ENCODE measurements at regions not wholly inside any gene's neighbourhood (a gene's known extent, or its start where the extent isn't known, plus 50 kb on each side); places are given as distances from the start of the nearest gene placed in this dataset.

DNA sequence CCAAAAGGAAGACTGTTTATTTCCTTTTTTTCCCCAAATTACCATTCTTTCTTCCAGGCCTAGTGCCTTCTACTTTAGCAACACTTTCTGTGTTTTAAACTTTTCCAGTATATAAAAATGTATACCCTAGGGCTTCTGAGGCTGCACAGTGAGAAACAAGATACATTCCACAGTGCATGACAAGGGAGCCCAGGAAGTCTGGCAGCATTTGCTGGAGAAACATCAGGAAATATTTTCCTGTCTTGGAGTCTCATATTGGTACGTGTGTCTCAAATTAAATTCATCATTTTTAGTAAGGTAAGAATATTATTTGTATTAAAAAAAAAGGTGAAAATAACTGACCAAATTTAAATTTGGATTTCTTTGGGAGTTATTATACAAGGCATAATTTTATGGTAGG, 662.6 kb downstream of the RFPL4B start:
- POLR2A ChIA-PET = no interaction called here
- ATAC-seq (no peak), FAIRE-seq (no peak), DNase-seq (ENCODE audit: low read depth in 1 of 2, low spot score in 1 of 2) (no peak)
- TF ChIP-seq MYC (IDR thresholded peaks at IDR 0.05; ENCODE audit: borderline replicate concordance, low read length) (no peak), RCOR1 (IDR thresholded peaks at IDR 0.05; ENCODE audit: low read depth, low read length) (no peak)
- H3K4me2 ChIP-seq = no peak overlapping the region
- H3K27ac ChIP-seq = no peak overlapping the region
- no peaks in the 10 kb centered on the region for H3K9me3 ChIP-seq
- no peak overlapping the region for H3K4me3 ChIP-seq
- H3K4me1 ChIP-seq = no peaks in the 10 kb centered on the region
- CTCF ChIA-PET = interaction anchor here (1.2 kb wide), 1 partner anchor 12 kb away, joined by 3 read pairs; no protein-coding TSS in a partner anchor
- 80% methylated on average over 1 of the region's 1 CpG for WGBS (ENCODE audit: missing lambda C conversion rate)

DNA sequence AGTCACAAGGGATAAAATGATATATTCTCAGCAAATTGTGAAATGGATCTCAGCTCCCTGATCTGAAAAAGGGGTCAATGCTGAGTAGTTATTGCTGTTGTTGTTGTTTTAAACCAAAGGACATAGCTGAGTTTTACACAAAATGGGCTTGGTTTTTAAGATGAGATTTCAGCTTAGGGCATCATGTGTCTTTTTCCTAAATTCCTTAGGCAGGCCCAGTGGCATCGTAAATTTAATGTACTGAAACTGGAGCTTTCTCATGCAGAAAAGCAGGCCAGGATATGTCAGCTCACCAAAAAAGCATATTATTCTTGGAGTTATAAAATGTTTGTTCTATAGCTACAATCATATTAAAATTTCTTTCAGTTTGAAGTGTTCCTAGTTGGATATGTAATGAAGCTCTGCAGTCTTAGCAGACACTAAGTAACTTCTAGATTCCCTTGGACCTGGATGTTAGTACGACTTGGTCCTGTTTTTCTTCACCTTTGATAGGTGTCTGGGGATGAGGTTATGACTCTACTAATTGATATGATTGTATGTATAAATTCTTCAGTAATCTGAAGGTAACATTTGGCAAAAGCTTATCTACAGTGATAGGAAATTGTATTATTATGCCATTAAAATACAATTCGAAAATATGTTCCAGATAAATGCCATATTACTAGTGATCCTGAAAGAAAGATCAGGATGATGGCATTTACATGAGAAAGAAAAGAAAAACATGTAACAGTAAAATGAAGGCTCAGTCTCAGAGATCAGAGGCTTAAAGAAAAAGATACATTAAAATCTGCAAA, 663.3 kb downstream of the RFPL4B start:
- H3K4me1 ChIP-seq = no peaks in the 10 kb centered on the region
- ChIA-PET POLR2A (no interaction called here), CTCF (interaction anchor here (1.2 kb wide), 1 partner anchor 11 kb away, joined by 3 read pairs; no protein-coding TSS in a partner anchor)
- no peak for FAIRE-seq
- TF ChIP-seq, protein P1, sequence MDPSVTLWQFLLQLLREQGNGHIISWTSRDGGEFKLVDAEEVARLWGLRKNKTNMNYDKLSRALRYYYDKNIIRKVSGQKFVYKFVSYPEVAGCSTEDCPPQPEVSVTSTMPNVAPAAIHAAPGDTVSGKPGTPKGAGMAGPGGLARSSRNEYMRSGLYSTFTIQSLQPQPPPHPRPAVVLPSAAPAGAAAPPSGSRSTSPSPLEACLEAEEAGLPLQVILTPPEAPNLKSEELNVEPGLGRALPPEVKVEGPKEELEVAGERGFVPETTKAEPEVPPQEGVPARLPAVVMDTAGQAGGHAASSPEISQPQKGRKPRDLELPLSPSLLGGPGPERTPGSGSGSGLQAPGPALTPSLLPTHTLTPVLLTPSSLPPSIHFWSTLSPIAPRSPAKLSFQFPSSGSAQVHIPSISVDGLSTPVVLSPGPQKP (IDR thresholded peaks at IDR 0.05; ENCODE audit: low read depth, low read length) = no peak
- TF ChIP-seq RFX5 (IDR thresholded peaks at IDR 0.05) = no peak
- TF ChIP-seq CEBPB (IDR thresholded peaks at IDR 0.05) = no peak
- no peak for TF ChIP-seq JUNB (IDR thresholded peaks at IDR 0.05)
- TF ChIP-seq, protein P2, sequence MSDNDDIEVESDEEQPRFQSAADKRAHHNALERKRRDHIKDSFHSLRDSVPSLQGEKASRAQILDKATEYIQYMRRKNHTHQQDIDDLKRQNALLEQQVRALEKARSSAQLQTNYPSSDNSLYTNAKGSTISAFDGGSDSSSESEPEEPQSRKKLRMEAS (IDR thresholded peaks at IDR 0.05) = no peak
- no peak for TF ChIP-seq CBX2 (IDR thresholded peaks at IDR 0.05; ENCODE audit: borderline replicate concordance, low read depth)
- no peak for TF ChIP-seq MAZ (IDR thresholded peaks at IDR 0.05; ENCODE audit: borderline replicate concordance, low read depth, low read length)
- TF ChIP-seq NPAS2 (CRISPR knock-in tag; IDR thresholded peaks at IDR 0.05; ENCODE audit: borderline replicate concordance) = no peak
- TF ChIP-seq, protein P3, sequence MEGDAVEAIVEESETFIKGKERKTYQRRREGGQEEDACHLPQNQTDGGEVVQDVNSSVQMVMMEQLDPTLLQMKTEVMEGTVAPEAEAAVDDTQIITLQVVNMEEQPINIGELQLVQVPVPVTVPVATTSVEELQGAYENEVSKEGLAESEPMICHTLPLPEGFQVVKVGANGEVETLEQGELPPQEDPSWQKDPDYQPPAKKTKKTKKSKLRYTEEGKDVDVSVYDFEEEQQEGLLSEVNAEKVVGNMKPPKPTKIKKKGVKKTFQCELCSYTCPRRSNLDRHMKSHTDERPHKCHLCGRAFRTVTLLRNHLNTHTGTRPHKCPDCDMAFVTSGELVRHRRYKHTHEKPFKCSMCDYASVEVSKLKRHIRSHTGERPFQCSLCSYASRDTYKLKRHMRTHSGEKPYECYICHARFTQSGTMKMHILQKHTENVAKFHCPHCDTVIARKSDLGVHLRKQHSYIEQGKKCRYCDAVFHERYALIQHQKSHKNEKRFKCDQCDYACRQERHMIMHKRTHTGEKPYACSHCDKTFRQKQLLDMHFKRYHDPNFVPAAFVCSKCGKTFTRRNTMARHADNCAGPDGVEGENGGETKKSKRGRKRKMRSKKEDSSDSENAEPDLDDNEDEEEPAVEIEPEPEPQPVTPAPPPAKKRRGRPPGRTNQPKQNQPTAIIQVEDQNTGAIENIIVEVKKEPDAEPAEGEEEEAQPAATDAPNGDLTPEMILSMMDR (IDR thresholded peaks at IDR 0.05) = no peak
- TF ChIP-seq CBX8 (IDR thresholded peaks at IDR 0.05) = no peak
- DNase-seq (ENCODE audit: low read depth in 1 of 2, low spot score in 1 of 2) = no peak
- no peak overlapping the region for H3K4me2 ChIP-seq
- 70% methylated on average over 3 of the region's 3 CpGs for WGBS (ENCODE audit: missing lambda C conversion rate)
- ATAC-seq = no peak
- H3K27ac ChIP-seq = no peak overlapping the region
- H3K4me3 ChIP-seq = no peak overlapping the region
- H3K9me3 ChIP-seq = no peaks in the 10 kb centered on the region

DNA sequence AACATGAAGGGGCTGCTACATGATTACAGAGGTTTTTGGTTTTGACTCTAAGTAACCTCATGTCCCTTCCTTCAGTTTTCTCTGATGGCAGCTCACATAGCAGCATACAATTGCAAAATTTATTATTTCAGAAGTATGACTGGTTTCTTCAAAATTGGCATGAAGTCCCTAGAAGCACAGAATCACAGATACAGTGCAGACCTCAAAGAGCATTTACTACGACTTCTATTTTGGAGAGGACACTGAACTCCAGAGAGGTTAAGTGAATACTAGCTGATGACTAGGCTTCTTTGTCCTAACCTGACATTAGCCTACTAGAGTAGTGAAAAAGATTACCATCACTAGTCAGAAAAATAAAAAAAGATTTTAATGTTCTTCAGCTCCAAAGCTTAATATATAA, 664.3 kb downstream of the RFPL4B start:
- ATAC-seq (no peak), FAIRE-seq (no peak), DNase-seq (ENCODE audit: low read depth in 1 of 2, low spot score in 1 of 2) (no peak)
- Histone ChIP-seq H3K27ac (no peak overlapping the region), H3K4me1 (no peaks in the 10 kb centered on the region), H3K9me3 (no peaks in the 10 kb centered on the region), H3K4me3 (no peak overlapping the region), H3K4me2 (no peak overlapping the region)
- CTCF ChIA-PET = no interaction called here
- POLR2A ChIA-PET = interaction anchor here (0.6 kb wide), 1 partner anchor 24 kb away, joined by 3 read pairs; no protein-coding TSS in a partner anchor
- 0% methylated on average over 1 of the region's 1 CpG for WGBS (ENCODE audit: missing lambda C conversion rate)
- TF ChIP-seq NPAS2 (CRISPR knock-in tag; IDR thresholded peaks at IDR 0.05; ENCODE audit: borderline replicate concordance) = no peak
- TF ChIP-seq TFCP2L1 (CRISPR knock-in tag; IDR thresholded peaks at IDR 0.05) = no peak
- TF ChIP-seq KDM5A (IDR thresholded peaks at IDR 0.05) = no peak
- TF ChIP-seq PHF8 (IDR thresholded peaks at IDR 0.05; ENCODE audit: borderline replicate concordance, low read depth) = no peak
- TF ChIP-seq HOXB5 (CRISPR knock-in tag; IDR thresholded peaks at IDR 0.05) = no peak
- TF ChIP-seq GATA3 (IDR thresholded peaks at IDR 0.05; ENCODE audit: borderline replicate concordance) = no peak
- TF ChIP-seq EHF (CRISPR knock-in tag; IDR thresholded peaks at IDR 0.05) = no peak
- TF ChIP-seq, protein P4, sequence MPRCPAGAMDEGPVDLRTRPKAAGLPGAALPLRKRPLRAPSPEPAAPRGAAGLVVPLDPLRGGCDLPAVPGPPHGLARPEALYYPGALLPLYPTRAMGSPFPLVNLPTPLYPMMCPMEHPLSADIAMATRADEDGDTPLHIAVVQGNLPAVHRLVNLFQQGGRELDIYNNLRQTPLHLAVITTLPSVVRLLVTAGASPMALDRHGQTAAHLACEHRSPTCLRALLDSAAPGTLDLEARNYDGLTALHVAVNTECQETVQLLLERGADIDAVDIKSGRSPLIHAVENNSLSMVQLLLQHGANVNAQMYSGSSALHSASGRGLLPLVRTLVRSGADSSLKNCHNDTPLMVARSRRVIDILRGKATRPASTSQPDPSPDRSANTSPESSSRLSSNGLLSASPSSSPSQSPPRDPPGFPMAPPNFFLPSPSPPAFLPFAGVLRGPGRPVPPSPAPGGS (IDR thresholded peaks at IDR 0.05) = no peak
- TF ChIP-seq, protein P5, sequence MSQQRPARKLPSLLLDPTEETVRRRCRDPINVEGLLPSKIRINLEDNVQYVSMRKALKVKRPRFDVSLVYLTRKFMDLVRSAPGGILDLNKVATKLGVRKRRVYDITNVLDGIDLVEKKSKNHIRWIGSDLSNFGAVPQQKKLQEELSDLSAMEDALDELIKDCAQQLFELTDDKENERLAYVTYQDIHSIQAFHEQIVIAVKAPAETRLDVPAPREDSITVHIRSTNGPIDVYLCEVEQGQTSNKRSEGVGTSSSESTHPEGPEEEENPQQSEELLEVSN (IDR thresholded peaks at IDR 0.05; ENCODE audit: borderline replicate concordance, low read depth) = no peak
- TF ChIP-seq, protein P6, sequence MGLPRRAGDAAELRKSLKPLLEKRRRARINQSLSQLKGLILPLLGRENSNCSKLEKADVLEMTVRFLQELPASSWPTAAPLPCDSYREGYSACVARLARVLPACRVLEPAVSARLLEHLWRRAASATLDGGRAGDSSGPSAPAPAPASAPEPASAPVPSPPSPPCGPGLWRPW (IDR thresholded peaks at IDR 0.05) = no peak
- TF ChIP-seq, protein P7, sequence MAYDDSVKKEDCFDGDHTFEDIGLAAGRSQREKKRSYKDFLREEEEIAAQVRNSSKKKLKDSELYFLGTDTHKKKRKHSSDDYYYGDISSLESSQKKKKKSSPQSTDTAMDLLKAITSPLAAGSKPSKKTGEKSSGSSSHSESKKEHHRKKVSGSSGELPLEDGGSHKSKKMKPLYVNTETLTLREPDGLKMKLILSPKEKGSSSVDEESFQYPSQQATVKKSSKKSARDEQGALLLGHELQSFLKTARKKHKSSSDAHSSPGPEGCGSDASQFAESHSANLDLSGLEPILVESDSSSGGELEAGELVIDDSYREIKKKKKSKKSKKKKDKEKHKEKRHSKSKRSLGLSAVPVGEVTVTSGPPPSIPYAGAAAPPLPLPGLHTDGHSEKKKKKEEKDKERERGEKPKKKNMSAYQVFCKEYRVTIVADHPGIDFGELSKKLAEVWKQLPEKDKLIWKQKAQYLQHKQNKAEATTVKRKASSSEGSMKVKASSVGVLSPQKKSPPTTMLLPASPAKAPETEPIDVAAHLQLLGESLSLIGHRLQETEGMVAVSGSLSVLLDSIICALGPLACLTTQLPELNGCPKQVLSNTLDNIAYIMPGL (CRISPR knock-in tag; IDR thresholded peaks at IDR 0.05; ENCODE audit: borderline replicate concordance) = no peak
- no peak for TF ChIP-seq SMC3 (IDR thresholded peaks at IDR 0.05)
- TF ChIP-seq HOXA7 (CRISPR knock-in tag; IDR thresholded peaks at IDR 0.05) = no peak
- no peak for TF ChIP-seq MAZ (IDR thresholded peaks at IDR 0.05; ENCODE audit: borderline replicate concordance, low read depth, low read length)
- no peak for TF ChIP-seq RNF2 (IDR thresholded peaks at IDR 0.05; ENCODE audit: borderline replicate concordance, low read depth)
- TF ChIP-seq CHD2 (IDR thresholded peaks at IDR 0.05; ENCODE audit: low read length, partially characterized antibody) = no peak

All from A549 (cell line).